ENCODE measurements at regions not wholly inside any gene's neighbourhood (a gene's known extent, or its start where the extent isn't known, plus 50 kb on each side); places are given as distances from the start of the nearest gene placed in this dataset.

DNA sequence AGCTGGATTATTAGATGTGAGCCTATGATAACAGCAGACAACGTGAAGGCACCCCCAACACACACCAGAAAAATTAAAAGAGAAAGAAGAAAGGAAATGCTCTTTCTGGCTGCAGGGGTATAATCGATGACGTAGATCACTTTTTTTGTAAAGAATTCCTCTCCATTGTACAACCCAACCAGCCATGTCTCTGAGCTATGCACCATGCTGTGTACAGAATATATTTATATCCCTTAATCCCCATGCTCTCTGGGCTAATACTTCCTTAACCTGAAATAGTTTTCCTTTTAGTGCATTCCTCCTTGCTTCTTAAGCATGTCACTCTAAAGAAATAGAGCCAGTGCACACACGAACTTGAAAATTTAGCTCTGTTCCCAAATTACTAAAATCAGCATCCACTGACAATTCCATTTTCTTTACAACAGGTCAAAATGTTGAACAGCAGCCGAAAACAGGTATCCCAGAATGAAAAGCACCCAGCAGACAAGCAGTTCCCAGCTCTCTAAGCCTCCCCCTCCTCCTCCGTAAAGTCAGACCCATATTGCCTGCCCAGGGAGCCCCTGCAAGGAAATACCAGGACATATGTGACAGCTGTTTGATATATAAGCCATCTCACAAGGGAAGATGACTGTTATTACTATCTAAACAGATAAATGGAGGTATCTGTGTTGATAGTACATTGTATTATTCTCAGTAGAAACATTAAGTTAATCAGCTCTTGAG, 247.4 kb upstream of the RAB6C start:
- no peak for ATAC-seq (replicated peaks in 1 of 2)
- no peak overlapping the region for H3K27ac Mint-ChIP-seq
- H3K36me3 Mint-ChIP-seq (ENCODE audit: insufficient read depth in 2 of 2), result no peaks in the 10 kb centered on the region
- no peak overlapping the region for H3K4me3 Mint-ChIP-seq
- no peak for DNase-seq
- H3K4me1 Mint-ChIP-seq (ENCODE audit: low read depth), result no peaks in the 10 kb centered on the region
- H3K27me3 Mint-ChIP-seq (ENCODE audit: low read depth), result no peaks in the 10 kb centered on the region
- no peaks in the 10 kb centered on the region for H3K9me3 Mint-ChIP-seq

DNA sequence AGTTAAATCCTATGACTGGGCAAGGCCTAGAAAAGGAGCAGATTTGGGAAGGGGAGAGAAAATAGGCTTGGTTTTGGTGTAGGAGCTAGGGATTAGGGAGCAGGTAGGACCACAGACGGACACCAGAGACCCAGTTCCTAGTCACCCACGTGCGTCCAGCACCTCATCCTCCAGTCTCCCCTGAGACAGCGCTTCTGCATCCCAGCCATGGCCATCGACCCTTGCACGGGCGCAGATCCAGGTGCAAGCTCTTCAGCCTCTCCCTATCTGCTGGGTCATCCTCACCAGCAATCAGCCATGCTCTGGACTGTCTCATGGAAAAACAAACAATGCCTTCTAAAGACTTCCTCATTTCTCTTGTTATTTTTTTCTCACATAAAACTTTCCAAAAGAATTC, 246.8 kb upstream of the RAB6C start:
- Mint-ChIP-seq H3K36me3 (ENCODE audit: insufficient read depth in 2 of 2) (no peaks in the 10 kb centered on the region), H3K4me3 (no peak overlapping the region), H3K27me3 (ENCODE audit: low read depth) (no peaks in the 10 kb centered on the region), H3K4me1 (ENCODE audit: low read depth) (no peaks in the 10 kb centered on the region), H3K27ac (no peak overlapping the region), H3K9me3 (no peaks in the 10 kb centered on the region)
- no peak for ATAC-seq (replicated peaks in 1 of 2)
- no peak for DNase-seq

DNA sequence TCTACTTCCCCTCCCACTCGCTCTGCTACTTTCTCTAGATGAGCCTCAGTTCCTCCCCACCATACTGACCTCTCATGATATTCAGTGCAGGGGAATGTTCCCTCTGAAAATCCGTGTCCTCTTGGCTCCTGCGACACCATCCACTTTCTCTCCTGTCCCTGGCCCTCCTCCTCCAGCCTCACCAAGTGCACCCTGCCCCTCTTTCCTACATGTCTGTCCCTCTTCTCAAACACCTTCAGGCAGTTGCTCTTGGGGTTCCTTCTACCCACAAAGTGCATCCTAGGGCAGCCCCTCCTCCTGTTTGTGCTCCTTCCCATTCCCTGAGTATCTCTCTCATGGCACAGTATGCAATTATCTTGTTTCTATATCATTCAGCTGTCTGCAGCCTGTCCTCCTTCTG, 246.4 kb upstream of the RAB6C start:
- ATAC-seq (replicated peaks in 1 of 2), result no peak
- H3K4me1 Mint-ChIP-seq (ENCODE audit: low read depth), result no peaks in the 10 kb centered on the region
- H3K36me3 Mint-ChIP-seq (ENCODE audit: insufficient read depth in 2 of 2), result no peaks in the 10 kb centered on the region
- H3K4me3 Mint-ChIP-seq, result no peak overlapping the region
- H3K9me3 Mint-ChIP-seq, result no peaks in the 10 kb centered on the region
- no peak overlapping the region for H3K27ac Mint-ChIP-seq
- DNase-seq, result no peak
- H3K27me3 Mint-ChIP-seq (ENCODE audit: low read depth), result no peaks in the 10 kb centered on the region

DNA sequence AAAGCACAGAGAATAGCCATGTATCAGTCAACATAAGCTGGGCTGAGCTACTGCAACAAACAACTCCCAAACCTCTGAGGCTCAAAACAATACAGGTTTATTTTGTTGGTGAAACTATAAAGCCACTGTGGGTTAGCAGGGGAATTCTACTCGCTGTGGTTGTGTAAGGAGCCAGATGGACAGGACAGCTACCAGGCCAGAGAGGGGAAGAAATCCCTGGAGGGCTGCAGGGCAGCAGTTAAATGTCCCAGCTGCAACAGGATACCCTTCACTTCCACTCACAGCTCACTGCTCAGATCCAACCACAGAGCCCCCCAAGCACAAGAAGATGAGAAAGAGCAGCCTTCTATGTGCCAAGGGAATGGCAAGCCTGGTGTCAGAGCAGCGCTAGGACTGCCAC, 245.9 kb upstream of the RAB6C start:
- no peak for ATAC-seq (replicated peaks in 1 of 2)
- no peaks in the 10 kb centered on the region for H3K9me3 Mint-ChIP-seq

DNA sequence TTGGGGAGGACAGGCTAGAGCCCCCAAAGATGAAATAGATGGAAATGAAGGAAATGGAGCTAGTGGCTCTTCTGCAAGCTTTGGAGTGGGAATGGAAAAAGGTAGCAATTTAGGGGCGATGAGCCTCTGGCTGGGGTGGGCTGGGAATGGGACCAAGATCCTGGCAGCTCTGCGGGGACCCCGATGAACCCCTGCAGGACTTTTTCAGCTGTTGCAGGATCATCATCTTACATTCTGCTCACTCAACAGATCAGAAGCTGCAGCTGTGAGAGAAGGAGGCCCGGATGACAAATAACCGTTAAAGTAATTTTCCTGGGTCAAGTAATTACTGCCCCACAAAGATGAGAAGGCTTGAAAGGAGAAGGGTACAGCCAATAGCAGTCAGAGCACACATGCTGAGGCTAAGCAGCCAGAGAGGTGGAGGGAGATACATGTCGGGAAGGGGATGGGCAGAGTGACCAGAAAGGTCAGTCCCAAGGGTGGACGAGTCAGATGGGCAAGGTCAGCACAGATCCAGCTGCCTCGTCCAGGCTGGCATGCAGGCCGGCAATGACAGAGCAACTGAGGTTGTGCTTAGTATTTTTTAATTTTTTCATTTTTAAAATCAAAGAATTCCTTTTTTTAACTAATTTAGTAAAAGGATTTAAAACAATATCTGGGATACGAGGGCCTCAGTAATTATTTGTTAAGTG, 245.0 kb upstream of the RAB6C start:
- Mint-ChIP-seq H3K36me3 (ENCODE audit: insufficient read depth in 2 of 2) (no peaks in the 10 kb centered on the region), H3K27ac (no peak overlapping the region), H3K4me3 (no peak overlapping the region), H3K4me1 (ENCODE audit: low read depth) (no peaks in the 10 kb centered on the region), H3K9me3 (no peaks in the 10 kb centered on the region), H3K27me3 (ENCODE audit: low read depth) (no peaks in the 10 kb centered on the region)
- no peak for ATAC-seq (replicated peaks in 1 of 2)
- no peak for DNase-seq

More for the DNA sequence above, 245.9 kb upstream of the RAB6C start:
- Mint-ChIP-seq H3K4me3 (no peak overlapping the region), H3K4me1 (ENCODE audit: low read depth) (no peaks in the 10 kb centered on the region), H3K27me3 (ENCODE audit: low read depth) (no peaks in the 10 kb centered on the region), H3K36me3 (ENCODE audit: insufficient read depth in 2 of 2) (no peaks in the 10 kb centered on the region), H3K27ac (no peak overlapping the region)
- no peak for DNase-seq

DNA sequence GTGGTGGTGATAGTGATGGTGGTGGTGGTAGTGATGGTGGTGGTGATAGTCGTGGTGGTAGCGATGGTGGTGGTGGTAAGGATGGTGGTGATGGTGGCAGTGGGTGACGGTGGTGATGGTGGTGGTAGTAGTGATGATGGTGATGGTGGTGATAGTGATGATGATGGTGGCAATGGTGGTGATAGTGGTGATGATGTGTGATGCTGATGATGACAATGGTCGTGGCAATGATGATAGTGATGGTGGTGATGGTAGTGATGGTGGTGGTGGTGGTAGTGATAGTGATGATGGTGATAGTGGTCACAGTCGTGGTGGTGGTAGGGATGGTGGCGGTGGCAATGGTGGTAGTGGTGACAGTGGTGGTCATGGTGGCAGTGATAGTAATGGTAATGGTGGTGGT, 243.9 kb upstream of the RAB6C start:
- H3K36me3 Mint-ChIP-seq (ENCODE audit: insufficient read depth in 2 of 2), result no peaks in the 10 kb centered on the region
- no peaks in the 10 kb centered on the region for H3K9me3 Mint-ChIP-seq
- H3K4me3 Mint-ChIP-seq, result no peak overlapping the region
- ATAC-seq (replicated peaks in 1 of 2) (no peak), DNase-seq (no peak)
- no peak overlapping the region for H3K27ac Mint-ChIP-seq
- no peaks in the 10 kb centered on the region for H3K4me1 Mint-ChIP-seq (ENCODE audit: low read depth)
- no peaks in the 10 kb centered on the region for H3K27me3 Mint-ChIP-seq (ENCODE audit: low read depth)

DNA sequence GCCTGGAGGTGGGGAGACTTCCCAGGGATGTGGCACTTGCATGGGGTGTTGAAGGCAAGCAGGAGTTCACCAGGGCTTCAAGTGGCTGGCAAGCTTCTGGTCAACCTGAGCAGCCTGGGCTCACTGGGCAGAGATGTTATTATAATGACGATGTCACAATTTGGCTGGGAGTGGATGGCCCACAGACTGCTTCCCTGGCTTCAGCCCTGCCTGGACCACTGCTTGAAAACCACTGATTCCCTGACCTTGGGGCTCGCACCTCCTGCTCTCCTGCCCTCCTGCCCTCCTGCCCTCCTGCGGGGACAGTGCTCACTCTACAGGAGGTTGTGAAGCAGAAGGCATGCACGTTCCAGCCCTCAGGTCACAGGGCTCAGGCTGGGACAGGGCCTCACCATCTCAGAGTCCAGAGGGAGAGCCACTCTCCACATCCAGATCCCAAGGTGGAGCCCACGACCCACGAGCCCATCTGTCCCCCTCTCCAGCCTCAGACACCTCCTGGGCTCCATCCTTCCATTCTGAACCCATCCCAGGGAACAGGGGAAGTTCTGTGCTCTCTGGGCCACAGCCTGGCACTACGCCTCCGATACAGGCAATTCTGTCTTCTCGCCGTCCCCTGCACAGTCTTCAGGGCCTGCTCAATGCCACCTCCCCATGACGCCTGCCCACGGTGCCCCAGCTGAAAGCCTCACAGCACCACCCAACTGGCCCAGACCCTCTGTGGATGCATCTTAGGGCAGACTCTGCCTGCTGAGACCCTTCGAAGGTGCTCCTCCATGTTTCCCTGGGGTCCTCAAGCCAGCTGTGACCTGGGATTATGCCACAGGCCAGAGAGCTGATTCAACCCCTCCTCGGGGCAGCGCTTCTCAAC, 241.6 kb upstream of the RAB6C start:
- Mint-ChIP-seq H3K4me3 (no peak overlapping the region), H3K27ac (no peak overlapping the region), H3K4me1 (ENCODE audit: low read depth) (no peaks in the 10 kb centered on the region), H3K9me3 (no peaks in the 10 kb centered on the region), H3K36me3 (ENCODE audit: insufficient read depth in 2 of 2) (no peaks in the 10 kb centered on the region), H3K27me3 (ENCODE audit: low read depth) (no peaks in the 10 kb centered on the region)
- DNase-seq (no peak), ATAC-seq (replicated peaks in 1 of 2) (no peak)

DNA sequence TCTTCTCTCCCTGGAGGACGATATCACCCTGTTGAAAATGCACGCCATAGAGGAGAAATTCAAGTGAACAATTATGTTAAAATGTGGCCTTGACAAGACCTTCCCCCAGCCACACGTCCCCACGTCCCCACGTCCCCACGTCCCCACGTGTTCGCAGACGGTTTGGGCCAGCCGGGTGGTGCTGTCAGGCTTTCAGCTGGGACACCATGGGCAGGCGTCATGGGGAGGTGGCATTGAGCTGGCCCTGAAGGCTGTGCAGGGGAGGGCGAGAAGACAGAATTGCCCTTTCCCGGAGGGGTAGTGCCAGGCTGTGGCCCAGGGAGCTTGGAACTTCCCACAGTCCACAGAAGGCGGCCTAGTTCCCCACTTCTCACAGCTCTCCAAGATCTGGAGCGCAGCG, 240.7 kb upstream of the RAB6C start:
- Mint-ChIP-seq H3K36me3 (ENCODE audit: insufficient read depth in 2 of 2) (no peaks in the 10 kb centered on the region), H3K4me3 (no peak overlapping the region), H3K9me3 (no peaks in the 10 kb centered on the region), H3K27ac (no peak overlapping the region), H3K4me1 (ENCODE audit: low read depth) (no peaks in the 10 kb centered on the region), H3K27me3 (ENCODE audit: low read depth) (no peaks in the 10 kb centered on the region)
- DNase-seq (no peak), ATAC-seq (replicated peaks in 1 of 2) (no peak)

DNA sequence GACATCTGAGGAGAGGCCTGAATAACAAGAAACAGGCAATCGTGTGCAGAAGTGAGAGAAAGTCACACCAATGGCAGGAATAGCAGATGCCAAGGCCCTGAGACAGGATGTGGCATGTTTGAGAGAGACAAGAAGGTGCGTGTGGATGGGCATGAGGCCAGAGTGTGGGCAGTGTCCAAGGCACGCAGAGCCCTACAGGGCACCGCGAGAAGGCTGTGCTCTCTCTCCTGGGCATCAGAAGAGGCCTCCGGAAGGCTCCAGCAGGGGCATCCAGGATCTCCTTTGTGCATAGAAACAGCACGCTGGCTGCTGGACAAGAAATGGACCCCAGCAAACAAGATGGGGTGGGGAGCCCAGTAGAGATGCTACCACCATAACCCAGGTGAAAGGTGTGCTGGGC, 239.0 kb upstream of the RAB6C start:
- H3K4me1 Mint-ChIP-seq (ENCODE audit: low read depth), result no peaks in the 10 kb centered on the region
- DNase-seq (no peak), ATAC-seq (replicated peaks in 1 of 2) (no peak)
- H3K27ac Mint-ChIP-seq, result no peak overlapping the region
- H3K4me3 Mint-ChIP-seq, result no peak overlapping the region
- no peaks in the 10 kb centered on the region for H3K9me3 Mint-ChIP-seq
- H3K27me3 Mint-ChIP-seq (ENCODE audit: low read depth), result no peaks in the 10 kb centered on the region
- no peaks in the 10 kb centered on the region for H3K36me3 Mint-ChIP-seq (ENCODE audit: insufficient read depth in 2 of 2)

DNA sequence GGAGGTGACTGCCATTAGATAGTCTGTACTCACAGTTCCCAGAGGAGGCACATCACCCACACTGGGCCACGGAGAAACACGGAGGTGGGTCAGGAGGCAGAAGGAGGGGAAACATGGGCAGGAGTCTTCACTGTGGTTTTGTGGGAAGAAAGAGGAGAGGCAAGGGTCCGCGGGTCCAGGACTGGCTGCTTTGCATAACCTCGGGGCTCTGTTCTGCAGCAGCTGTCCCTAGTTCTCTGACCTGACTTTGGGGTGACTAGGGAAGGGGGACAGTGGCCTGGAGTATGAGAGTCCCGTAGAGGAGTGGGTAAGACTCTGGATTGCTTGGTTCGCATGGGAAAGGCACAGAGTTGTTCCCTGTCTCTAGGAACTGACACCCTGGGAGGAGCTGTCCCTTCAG, 238.3 kb upstream of the RAB6C start:
- Mint-ChIP-seq H3K36me3 (ENCODE audit: insufficient read depth in 2 of 2) (no peaks in the 10 kb centered on the region), H3K27ac (no peak overlapping the region), H3K9me3 (no peaks in the 10 kb centered on the region), H3K4me3 (no peak overlapping the region), H3K27me3 (ENCODE audit: low read depth) (peaks cover 6% of the 10 kb centered on the region), H3K4me1 (ENCODE audit: low read depth) (no peaks in the 10 kb centered on the region)
- no peak for ATAC-seq (replicated peaks in 1 of 2)
- DNase-seq, result no peak

DNA sequence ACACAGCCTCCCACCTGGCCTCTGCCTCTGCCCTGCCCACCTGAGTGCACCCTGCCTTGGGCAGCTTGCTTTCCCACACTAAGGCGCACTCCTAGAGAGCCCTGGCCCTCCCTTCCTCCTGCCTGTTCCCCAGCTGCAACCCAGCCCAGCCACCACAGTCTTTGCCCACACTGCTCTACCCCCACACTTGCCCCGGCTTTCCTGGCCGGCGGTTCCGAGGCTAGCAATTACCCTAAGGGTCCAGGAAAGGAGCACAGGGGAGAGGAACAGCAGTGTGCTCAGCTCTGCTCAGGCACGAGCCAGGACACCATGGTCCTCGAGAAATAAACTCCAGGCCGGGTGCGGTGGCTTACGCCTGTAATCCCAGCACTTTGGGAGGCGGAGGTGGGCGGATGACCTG, 237.8 kb upstream of the RAB6C start:
- Mint-ChIP-seq H3K36me3 (ENCODE audit: insufficient read depth in 2 of 2) (no peaks in the 10 kb centered on the region), H3K27ac (no peak overlapping the region), H3K4me3 (no peak overlapping the region), H3K4me1 (ENCODE audit: low read depth) (no peaks in the 10 kb centered on the region), H3K9me3 (no peaks in the 10 kb centered on the region), H3K27me3 (ENCODE audit: low read depth) (peaks cover 8% of the 10 kb centered on the region)
- ATAC-seq (replicated peaks in 1 of 2), result no peak
- DNase-seq, result no peak

DNA sequence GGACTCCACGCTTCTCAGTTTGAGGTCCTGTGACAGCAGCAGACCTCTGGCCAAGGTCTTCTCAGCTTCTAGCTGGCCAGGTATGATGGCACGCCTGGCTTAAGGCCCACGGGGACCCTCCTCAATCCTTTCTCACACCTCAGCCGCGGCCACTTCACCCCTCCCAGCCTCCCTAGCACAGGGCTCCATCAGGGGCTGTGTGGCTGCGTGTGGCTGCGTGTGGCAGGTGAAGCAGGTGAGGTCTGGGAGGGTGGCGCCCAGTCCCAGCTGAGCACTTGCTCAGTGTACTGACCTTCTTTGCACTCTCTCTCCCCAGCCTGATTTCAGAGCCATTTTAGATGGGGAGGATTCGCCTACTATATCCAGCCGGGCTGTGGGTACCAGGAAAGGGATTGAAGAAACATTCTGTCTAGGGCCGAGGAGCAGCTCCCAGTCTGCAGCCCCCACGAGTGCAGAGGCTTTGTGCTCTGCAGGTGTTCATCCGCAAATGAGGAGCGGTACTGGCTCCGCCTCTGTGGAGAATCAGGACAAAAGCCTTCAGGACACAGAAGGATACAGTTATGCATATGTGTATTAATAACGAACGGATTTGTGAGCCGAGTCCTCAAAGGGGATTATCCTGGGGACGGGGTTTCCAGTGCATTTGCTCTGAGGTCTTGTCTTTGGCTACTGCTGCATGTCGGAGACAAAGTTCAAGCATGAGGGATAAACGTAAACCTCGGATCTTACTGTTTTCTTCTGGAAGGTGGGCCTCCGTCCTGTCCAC, 236.9 kb upstream of the RAB6C start:
- Mint-ChIP-seq H3K27me3 (ENCODE audit: low read depth) (peaks cover 8% of the 10 kb centered on the region), H3K4me1 (ENCODE audit: low read depth) (no peaks in the 10 kb centered on the region), H3K4me3 (no peak overlapping the region), H3K36me3 (ENCODE audit: insufficient read depth in 2 of 2) (no peaks in the 10 kb centered on the region), H3K27ac (no peak overlapping the region), H3K9me3 (no peaks in the 10 kb centered on the region)
- no peak for ATAC-seq (replicated peaks in 1 of 2)
- DNase-seq, result no peak

DNA sequence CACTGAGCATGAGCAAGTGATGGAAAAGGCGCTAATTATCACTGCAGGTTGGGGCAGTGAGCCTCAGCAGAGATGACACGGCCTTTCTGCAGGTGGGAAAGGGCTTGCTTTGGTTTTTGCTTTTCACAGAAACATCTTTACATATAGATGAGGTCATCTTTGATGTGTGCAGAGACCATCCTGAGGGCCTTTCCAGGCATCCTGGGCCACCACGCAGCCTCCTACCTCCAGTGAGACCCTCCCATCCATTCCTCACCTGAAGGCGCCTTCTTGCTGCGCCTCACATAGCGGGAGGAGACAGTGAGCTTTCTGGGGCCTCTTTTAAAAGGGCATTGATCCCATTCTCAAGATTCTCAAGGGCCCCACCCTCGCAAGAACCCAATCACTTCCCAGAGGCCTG, 235.3 kb upstream of the RAB6C start:
- no peaks in the 10 kb centered on the region for H3K9me3 Mint-ChIP-seq
- no peaks in the 10 kb centered on the region for H3K4me1 Mint-ChIP-seq (ENCODE audit: low read depth)
- peaks cover 14% of the 10 kb centered on the region for H3K27me3 Mint-ChIP-seq (ENCODE audit: low read depth)
- H3K36me3 Mint-ChIP-seq (ENCODE audit: insufficient read depth in 2 of 2), result no peaks in the 10 kb centered on the region
- no peak for ATAC-seq (replicated peaks in 1 of 2)
- no peak overlapping the region for H3K27ac Mint-ChIP-seq
- H3K4me3 Mint-ChIP-seq, result no peak overlapping the region
- no peak for DNase-seq
